HUES6 (cell line): ENCODE measurements at regions not wholly inside any gene's neighbourhood (a gene's known extent, or its start where the extent isn't known, plus 50 kb on each side); places are given as distances from the start of the nearest gene placed in this dataset.
"Not testable (repeated sequence)": the region's sequence is repeated elsewhere in the genome, so short reads cannot be mapped to it uniquely, and the experiment has no call there.

Experiments used
- H3K27ac ChIP-seq: 2 replicates; pipeline ENCODE4 v1.7.0; 2013; ENCODE audit warnings: low read depth, mild to moderate bottlenecking, low read length, inconsistent platforms
- H3K27me3 ChIP-seq: 2 replicates; pipeline ENCODE4 v1.6.1; 2013; ENCODE audit warnings: low read length; ENCODE audit not compliant: control insufficient read depth, insufficient read depth
- H3K36me3 ChIP-seq: 2 replicates; pipeline ENCODE4 v1.6.1; 2013; ENCODE audit warnings: low read length; ENCODE audit not compliant: control insufficient read depth, insufficient read depth
- H3K4me1 ChIP-seq: 2 replicates; pipeline ENCODE4 v1.6.1; 2013; ENCODE audit warnings: low read length; ENCODE audit not compliant: control insufficient read depth, insufficient read depth
- H3K4me3 ChIP-seq: 2 replicates; pipeline ENCODE4 v1.5.1; 2013; ENCODE audit warnings: low read depth, low read length
- H3K9ac ChIP-seq: one replicate; pipeline ENCODE4 v1.6.1; 2013; ENCODE audit warnings: mild to moderate bottlenecking, low read length
- H3K9me3 ChIP-seq: 2 replicates; pipeline ENCODE4 v1.6.1; 2013; ENCODE audit warnings: low read depth, low read length; ENCODE audit not compliant: control insufficient read depth, insufficient read depth

DNA sequence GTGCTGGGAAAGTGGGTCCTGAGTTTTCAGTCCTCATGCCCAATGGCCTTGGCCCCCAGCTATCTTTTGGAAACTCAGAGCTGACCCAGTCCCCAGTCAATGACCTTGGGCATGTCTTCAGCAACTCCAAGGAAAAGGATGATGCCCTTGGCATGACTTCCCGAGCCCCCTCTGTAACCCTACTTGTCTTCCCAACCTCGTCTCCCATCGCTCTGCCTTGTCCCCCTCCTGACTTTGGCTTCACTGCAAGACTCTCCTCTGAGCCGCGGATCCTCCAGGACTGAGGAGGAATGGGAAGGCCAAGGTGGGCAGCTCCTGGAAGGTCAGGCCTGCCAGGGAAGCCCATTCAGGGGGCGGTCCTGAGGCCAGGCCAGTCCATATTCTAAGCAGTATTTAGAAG is 73.5 kb upstream of the MEF2A start:
- Histone ChIP-seq H3K4me1 (peaks cover 2% of the 10 kb centered on the region; the same call in 1 of the 2 replicates), H3K36me3 (no peaks in the 10 kb centered on the region), H3K9me3 (peaks cover 3% of the 10 kb centered on the region; the same call in 1 of the 2 replicates), H3K4me3 (no peak overlapping the region), H3K27ac (no peak overlapping the region), H3K9ac (no peak overlapping the region), H3K27me3 (no peaks in the 10 kb centered on the region)

DNA sequence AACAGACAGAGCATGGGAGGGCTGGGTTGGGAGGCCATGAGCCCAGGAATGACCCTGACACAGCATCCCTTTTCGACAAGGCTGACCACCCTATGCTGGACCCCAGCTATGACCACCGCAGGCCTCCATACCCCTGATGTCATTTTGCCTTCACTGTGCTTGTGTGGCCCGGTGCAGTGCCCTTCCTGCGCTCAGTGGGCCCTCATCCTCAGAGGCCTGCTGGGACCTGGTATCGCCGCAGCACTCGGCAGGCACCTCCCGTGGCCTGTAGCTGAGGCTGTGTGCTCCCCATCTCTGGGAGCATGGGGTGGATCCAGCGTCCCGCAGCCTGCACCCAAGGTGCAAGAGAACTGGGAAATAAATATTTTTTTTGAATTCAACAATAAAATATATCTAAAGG is 73.1 kb upstream of the MEF2A start:
- peaks cover 3% of the 10 kb centered on the region; the same call in 1 of the 2 replicates for H3K9me3 ChIP-seq
- H3K9ac ChIP-seq: no peak overlapping the region
- H3K4me1 ChIP-seq: no peaks in the 10 kb centered on the region
- no peaks in the 10 kb centered on the region for H3K27me3 ChIP-seq
- no peaks in the 10 kb centered on the region for H3K36me3 ChIP-seq
- no peak overlapping the region for H3K27ac ChIP-seq
- no peak overlapping the region for H3K4me3 ChIP-seq

DNA sequence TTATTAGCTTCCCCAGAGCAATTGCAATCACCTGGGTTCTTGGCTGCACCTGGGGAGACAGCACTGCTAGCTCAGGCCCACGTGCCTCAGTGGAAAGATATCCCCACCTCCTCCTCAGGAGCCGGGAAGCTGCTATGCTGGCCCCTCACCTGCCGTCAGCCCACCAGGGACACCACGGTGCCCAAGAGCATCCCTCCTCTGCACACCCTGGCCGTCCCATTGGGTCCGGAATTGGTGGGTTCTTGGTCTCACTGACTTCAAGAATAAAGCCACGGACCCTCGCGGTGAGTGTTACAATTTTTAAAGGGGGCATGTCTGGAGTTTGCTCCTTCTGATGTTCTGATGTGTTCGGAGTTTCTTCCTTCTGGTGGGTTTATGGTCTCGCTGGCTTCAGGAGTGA is 72.3 kb upstream of the MEF2A start:
- H3K9ac ChIP-seq: no peak overlapping the region
- no peak overlapping the region for H3K4me3 ChIP-seq
- H3K4me1 ChIP-seq: no peaks in the 10 kb centered on the region
- no peaks in the 10 kb centered on the region for H3K27me3 ChIP-seq
- no peak overlapping the region for H3K27ac ChIP-seq
- no peaks in the 10 kb centered on the region for H3K36me3 ChIP-seq
- H3K9me3 ChIP-seq: peaks cover 3% of the 10 kb centered on the region; the same call in 1 of the 2 replicates

DNA sequence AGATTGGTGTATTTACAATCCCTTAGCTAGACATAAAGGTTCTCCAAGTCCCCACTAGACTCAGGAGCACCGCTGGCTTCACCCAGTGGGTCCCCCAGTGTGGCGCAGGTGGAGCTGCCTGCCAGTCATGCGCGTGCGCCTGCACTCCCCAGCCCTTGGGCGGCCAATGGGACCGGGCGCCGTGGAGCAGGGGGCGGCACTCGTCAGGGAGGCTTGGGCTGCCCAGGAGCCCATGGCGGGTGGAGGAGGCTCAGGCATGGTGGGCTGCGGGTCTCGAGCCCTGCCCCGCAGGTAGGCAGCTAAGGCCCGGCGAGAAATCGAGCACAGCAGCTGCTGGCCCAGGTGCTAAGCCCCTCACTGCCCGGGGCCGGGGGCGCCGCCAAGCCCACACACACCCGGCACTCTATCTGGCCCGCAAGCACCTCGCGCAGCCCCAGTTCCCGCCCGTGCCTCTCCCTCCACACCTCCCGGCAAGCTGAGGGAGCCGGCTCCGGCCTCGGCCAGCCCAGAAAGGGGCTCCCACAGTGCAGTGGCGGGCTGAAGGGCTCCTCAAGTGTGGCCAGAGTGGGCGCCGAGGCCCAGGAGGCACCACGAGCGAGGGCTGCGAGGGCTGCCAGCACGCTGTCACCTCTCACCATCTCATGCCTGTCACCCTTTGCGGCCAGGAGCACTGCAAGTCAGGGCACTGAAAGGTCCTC is 71.1 kb upstream of the MEF2A start:
- H3K27ac ChIP-seq, H3K9ac ChIP-seq: not testable (repeated sequence)

DNA sequence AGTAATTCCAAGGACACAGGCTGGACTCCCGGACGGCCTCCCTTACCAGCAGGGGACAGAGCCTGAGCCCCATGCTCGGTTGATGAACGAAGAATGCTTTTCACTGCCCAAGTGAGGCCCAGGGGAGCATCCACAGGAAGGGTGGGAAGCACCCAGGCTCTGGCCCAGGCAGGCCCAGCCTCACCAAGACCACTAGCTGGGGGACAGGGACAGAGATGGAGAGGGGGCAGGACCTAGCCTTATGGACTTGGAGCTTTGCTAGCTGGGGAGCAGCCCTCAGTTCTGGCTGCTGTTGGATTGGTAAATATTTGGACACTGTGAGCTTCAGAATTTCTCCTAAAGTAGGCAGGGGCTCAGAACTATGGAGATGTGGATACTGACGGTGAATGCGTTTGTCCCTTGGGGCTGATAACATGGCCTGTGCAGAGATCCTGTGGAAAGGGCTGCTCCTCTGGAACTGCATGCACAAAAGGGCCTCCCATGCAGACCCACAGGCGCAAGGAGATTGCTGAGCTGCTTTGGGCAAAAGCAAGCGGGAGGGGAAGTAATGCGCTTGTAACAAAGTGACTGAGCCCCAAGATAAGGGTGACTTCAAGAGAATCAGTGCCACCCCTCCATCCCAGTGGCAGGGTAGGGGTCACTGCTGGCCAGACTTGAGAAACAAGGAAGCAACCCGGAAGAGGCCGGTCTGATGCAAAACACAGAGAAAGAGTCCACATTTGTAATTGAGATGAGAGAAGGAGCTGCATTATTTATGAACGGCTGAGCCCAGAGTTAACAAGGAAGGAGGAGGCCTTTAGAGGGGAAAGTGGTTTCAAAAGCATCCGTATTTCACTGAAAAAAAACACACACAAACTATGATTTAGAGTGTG is 70.1 kb upstream of the MEF2A start:
- Histone ChIP-seq H3K9ac (no peak overlapping the region), H3K36me3 (no peaks in the 10 kb centered on the region), H3K27ac (no peak overlapping the region), H3K9me3 (peaks cover 3% of the 10 kb centered on the region; the same call in 1 of the 2 replicates), H3K4me1 (no peaks in the 10 kb centered on the region), H3K27me3 (no peaks in the 10 kb centered on the region), H3K4me3 (no peak overlapping the region)

More for the DNA sequence above, 71.1 kb upstream of the MEF2A start:
- not testable (repeated sequence) for H3K27me3 ChIP-seq, H3K9me3 ChIP-seq, H3K4me1 ChIP-seq, H3K4me3 ChIP-seq, H3K36me3 ChIP-seq

DNA sequence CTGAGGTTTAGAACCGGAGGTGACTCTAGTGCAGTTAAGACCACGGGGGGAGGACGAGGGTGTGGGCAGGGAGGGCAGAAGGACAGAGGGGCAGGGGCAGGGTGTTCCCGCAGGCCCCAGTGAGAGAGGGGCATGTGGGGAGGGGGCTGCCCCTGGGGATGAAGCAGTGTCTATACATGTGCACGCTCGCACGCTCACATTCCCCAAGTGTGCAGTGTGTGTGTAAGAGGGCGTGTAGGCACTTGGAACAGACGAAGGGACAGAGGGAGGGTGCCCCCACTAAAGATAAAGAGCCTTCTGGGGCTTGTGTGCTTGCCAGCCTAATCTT is 69.5 kb upstream of the MEF2A start:
- Histone ChIP-seq H3K9me3 (peaks cover 3% of the 10 kb centered on the region; the same call in 1 of the 2 replicates), H3K4me1 (no peaks in the 10 kb centered on the region), H3K27ac (no peak overlapping the region), H3K4me3 (no peak overlapping the region), H3K9ac (no peak overlapping the region), H3K27me3 (no peaks in the 10 kb centered on the region), H3K36me3 (no peaks in the 10 kb centered on the region)

DNA sequence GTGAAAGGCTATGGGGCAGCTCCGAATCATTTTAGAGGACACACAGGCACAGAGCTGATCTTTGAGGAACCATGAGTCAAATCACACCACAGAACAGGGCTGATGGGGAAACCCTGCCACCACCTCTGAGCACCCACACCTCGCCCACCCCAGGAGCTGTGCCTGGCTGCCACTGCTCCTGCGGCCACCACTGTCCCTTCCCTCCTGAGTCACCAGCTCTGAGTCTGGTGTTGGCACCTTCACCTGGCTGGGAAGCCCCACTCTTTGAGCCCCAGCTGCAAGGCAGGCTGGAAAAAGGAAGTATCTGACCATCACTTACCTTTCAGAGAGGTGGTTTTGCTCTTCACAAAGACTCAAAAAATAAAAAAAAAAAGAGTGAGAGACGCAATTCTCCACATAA is 63.6 kb upstream of the MEF2A start:
- H3K9ac ChIP-seq: no peak overlapping the region
- H3K4me3 ChIP-seq: no peak overlapping the region
- H3K9me3 ChIP-seq: no peaks in the 10 kb centered on the region; the same call in 1 of the 2 replicates
- H3K4me1 ChIP-seq: no peaks in the 10 kb centered on the region; the same call in 1 of the 2 replicates
- H3K27me3 ChIP-seq: no peaks in the 10 kb centered on the region
- no peak overlapping the region for H3K27ac ChIP-seq
- H3K36me3 ChIP-seq: no peaks in the 10 kb centered on the region

DNA sequence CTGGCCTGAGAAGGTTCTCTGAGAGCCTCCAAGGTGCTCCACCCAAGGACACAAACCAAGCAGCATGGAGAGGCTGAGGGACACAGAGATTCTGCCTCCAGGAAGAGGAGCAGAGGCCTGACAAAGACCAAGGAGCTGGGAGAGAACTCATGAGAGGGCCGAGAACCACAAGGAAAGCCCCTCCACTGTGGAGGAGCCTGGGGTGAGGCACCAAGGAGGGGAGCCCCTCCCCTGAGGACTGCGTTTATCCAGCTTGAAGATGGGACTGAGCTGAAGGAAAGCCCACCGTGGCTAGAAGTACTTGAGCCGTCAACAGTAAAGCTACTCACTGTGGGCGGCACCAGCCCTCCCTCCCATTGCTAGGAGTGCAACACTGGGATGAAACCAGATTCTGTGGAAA is 63.1 kb upstream of the MEF2A start:
- Histone ChIP-seq H3K27ac (no peak overlapping the region), H3K9ac (no peak overlapping the region)

DNA sequence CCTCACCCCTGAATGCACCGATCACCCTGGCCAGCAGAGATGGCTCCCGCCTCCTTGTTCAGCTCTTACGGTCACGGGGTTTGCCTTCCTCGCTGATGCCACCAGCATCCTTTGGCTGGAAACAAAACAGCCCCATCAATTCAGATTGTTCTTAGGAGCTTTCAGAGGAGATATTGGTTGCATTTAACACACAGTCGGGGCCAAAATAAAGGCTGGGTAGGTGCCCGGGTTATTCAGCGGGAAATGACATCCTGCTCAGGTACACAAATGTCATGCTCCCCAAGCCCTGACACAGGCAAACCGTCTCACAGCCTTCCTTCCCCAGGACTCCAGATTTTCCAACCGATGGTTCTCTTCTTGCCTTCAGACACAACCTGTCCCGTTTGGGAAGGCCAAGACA is 62.4 kb upstream of the MEF2A start:
- H3K9me3 ChIP-seq: no peaks in the 10 kb centered on the region; the same call in 1 of the 2 replicates
- no peaks in the 10 kb centered on the region for H3K36me3 ChIP-seq
- H3K27ac ChIP-seq: no peak overlapping the region
- H3K27me3 ChIP-seq: no peaks in the 10 kb centered on the region
- H3K4me3 ChIP-seq: no peak overlapping the region
- H3K9ac ChIP-seq: no peak overlapping the region
- no peaks in the 10 kb centered on the region; the same call in 1 of the 2 replicates for H3K4me1 ChIP-seq

More for the DNA sequence above, 63.1 kb upstream of the MEF2A start:
- no peaks in the 10 kb centered on the region for H3K36me3 ChIP-seq
- no peaks in the 10 kb centered on the region for H3K27me3 ChIP-seq
- H3K4me1 ChIP-seq: no peaks in the 10 kb centered on the region; the same call in 1 of the 2 replicates
- H3K4me3 ChIP-seq: no peak overlapping the region
- H3K9me3 ChIP-seq: no peaks in the 10 kb centered on the region; the same call in 1 of the 2 replicates

DNA sequence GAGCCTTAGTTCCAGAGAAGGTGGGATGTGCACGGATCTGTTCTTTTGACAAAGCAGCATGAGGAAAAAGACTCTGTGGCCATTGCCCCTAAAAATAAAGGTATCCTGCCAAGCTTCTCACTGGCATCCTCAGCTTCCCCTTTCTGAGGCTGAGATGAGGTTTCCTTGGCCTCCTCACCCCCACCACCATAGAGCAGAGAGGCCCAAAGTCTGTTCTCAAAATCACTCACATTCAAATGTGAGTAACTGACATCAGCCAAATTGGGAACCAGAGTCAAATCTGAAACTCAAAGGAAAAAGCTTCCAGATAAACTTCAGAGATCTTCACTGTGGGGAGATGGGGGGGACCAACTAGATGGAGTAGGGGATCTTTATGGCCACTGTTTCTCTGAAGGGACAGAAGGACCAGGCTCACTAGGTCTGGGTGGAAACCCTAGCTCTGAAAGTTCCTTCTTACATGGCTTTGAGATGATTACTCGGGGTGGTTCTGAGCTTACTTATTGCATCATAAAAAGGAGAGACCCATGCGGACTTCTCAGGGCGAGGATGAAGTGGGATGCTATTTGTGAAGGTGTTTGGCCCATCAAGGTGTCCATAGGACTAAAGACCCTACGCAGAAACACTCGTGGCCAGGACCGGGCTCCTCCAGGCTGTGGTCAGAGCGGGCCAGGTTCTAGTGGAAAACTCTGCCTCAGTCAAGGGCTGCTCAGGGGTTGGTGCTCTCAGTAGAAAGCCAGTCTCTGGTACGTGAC is 61.5 kb upstream of the MEF2A start:
- no peaks in the 10 kb centered on the region; the same call in 1 of the 2 replicates for H3K4me1 ChIP-seq
- H3K27ac ChIP-seq: no peak overlapping the region
- no peaks in the 10 kb centered on the region for H3K9me3 ChIP-seq
- no peaks in the 10 kb centered on the region for H3K36me3 ChIP-seq
- no peak overlapping the region for H3K4me3 ChIP-seq
- no peak overlapping the region for H3K9ac ChIP-seq
- no peaks in the 10 kb centered on the region for H3K27me3 ChIP-seq
